HG03571 (cell line): ENCODE measurements at regions not wholly inside any gene's neighbourhood (a gene's known extent, or its start where the extent isn't known, plus 50 kb on each side); places are given as distances from the start of the nearest gene placed in this dataset.

Experiments used
- ATAC-seq: cut with Tn5 transposase; IDR thresholded peaks from one replicate; pipeline ENCODE4 v1.9.1; 2021; ENCODE audit not compliant: unreplicated experiment

GRCh38 chr16:55151561-55152305, 172.3 kb upstream of the IRX6 start:
- ATAC-seq, result no peak

- no peak for ATAC-seq
Observed at GRCh38 chr16:55152875-55153390, 171.1 kb upstream of the IRX6 start.

GRCh38 chr16:55154262-55154661, 169.7 kb upstream of the IRX6 start:
- ATAC-seq, result no peak

- ATAC-seq, result no peak
Observed at GRCh38 chr16:55154956-55155355, 169.0 kb upstream of the IRX6 start.

GRCh38 chr16:55155815-55156214, 168.2 kb upstream of the IRX6 start:
- no peak for ATAC-seq

GRCh38 chr16:55169780-55170179, 154.2 kb upstream of the IRX6 start:
- ATAC-seq, result no peak

- no peak for ATAC-seq
Observed at GRCh38 chr16:55171241-55171640, 152.8 kb upstream of the IRX6 start.

- ATAC-seq, result no peak
Observed at GRCh38 chr16:55175389-55175788, 148.6 kb upstream of the IRX6 start.

- no peak for ATAC-seq
Observed at GRCh38 chr16:55176901-55177300, 147.1 kb upstream of the IRX6 start.

GRCh38 chr16:55179411-55179810, 144.6 kb upstream of the IRX6 start:
- ATAC-seq, result no peak

- no peak for ATAC-seq
Observed at GRCh38 chr16:55179852-55180585, 144.0 kb upstream of the IRX6 start.

- no peak for ATAC-seq
Observed at GRCh38 chr16:55184052-55184451, 140.0 kb upstream of the IRX6 start.

GRCh38 chr16:55184619-55185018, 139.4 kb upstream of the IRX6 start:
- no peak for ATAC-seq

GRCh38 chr16:55189224-55189623, 134.8 kb upstream of the IRX6 start:
- ATAC-seq, result no peak

GRCh38 chr16:55189682-55190636, 134.0 kb upstream of the IRX6 start:
- ATAC-seq, result no peak

- ATAC-seq, result no peak
Observed at GRCh38 chr16:55192734-55193133, 131.3 kb upstream of the IRX6 start.

- no peak for ATAC-seq
Observed at GRCh38 chr16:55203570-55203969, 120.4 kb upstream of the IRX6 start.

GRCh38 chr16:55204069-55204468, 119.9 kb upstream of the IRX6 start:
- ATAC-seq, result no peak

- ATAC-seq, result no peak
Observed at GRCh38 chr16:55204923-55205322, 119.1 kb upstream of the IRX6 start.

GRCh38 chr16:55207693-55208428, 116.1 kb upstream of the IRX6 start:
- no peak for ATAC-seq
